ENCODE measurements at regions not wholly inside any gene's neighbourhood (a gene's known extent, or its start where the extent isn't known, plus 50 kb on each side); places are given as distances from the start of the nearest gene placed in this dataset.

DNA sequence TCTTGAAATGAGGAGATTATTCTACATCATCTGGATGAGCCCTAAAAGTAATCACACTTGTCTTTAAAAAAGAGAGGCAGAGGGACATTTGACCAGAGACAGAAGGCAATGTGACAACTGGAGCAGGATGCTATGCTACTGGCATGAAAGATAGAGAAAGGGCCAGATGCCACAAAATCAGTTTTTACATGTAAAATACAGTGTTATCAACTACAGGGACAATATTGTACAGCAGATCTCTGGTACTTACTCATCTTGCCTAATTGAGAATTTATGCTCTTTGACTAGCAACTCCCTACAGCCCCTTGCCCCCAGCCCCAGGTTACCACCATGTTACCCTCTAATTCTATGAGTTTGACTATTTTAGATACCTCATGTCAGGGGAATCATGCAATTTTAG is 633.4 kb downstream of the LTN1 start:
- TF ChIP-seq, protein P1, sequence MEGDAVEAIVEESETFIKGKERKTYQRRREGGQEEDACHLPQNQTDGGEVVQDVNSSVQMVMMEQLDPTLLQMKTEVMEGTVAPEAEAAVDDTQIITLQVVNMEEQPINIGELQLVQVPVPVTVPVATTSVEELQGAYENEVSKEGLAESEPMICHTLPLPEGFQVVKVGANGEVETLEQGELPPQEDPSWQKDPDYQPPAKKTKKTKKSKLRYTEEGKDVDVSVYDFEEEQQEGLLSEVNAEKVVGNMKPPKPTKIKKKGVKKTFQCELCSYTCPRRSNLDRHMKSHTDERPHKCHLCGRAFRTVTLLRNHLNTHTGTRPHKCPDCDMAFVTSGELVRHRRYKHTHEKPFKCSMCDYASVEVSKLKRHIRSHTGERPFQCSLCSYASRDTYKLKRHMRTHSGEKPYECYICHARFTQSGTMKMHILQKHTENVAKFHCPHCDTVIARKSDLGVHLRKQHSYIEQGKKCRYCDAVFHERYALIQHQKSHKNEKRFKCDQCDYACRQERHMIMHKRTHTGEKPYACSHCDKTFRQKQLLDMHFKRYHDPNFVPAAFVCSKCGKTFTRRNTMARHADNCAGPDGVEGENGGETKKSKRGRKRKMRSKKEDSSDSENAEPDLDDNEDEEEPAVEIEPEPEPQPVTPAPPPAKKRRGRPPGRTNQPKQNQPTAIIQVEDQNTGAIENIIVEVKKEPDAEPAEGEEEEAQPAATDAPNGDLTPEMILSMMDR (IDR thresholded peaks at IDR 0.05; ENCODE audit: low read depth, low read length) = no peak
- no peak for TF ChIP-seq MAX (IDR thresholded peaks at IDR 0.05; ENCODE audit: low read depth, low read length)

All from NB4 (cell line).